GM12892 (cell line): ENCODE measurements at regions not wholly inside any gene's neighbourhood (a gene's known extent, or its start where the extent isn't known, plus 50 kb on each side); places are given as distances from the start of the nearest gene placed in this dataset.

Experiments used
- DNase-seq: peaks from one replicate; pipeline ENCODE4 v3.0.0; 2011; ENCODE audit not compliant: insufficient read length
- FAIRE-seq: peaks from 2 replicates; lab custom pipeline; 2011; peaks lifted over from hg19 to GRCh38; lab: Jason Lieb, UNC
- POLR2A ChIP-seq: IDR thresholded peaks from 2 replicates; pipeline ENCODE4 v1.6.1; 2011; ENCODE audit warnings: low read depth, low read length, control low read depth
- POLR2AphosphoS5 ChIP-seq: IDR thresholded peaks from 2 replicates; pipeline ENCODE4 v1.6.1; 2011; ENCODE audit warnings: low read depth, low read length, control low read depth
- TAF1 ChIP-seq: IDR thresholded peaks from 2 replicates; pipeline ENCODE4 v1.6.1; 2011; ENCODE audit warnings: low read depth, mild to moderate bottlenecking, control low read depth, low read length, borderline replicate concordance

DNA sequence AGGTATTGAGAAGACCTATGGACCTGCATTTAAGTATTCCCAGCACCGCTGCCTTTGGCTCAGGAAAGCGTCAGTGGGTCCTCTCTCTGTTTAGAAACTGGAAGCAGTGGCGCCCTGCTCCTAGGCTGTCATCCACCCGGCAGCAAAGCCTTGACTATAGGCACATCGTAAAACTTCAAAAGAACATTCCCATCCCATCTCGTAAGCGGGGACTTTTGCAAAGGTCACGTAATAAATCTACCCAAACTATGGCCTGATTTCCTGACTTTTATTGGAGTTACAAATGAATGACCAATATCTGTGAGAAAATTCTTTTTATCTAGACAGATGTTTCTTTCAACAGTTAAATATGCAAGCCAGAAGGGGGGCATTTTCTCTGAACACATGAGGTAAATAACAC lies 115.8 kb upstream of the TCERG1L start:
- TF ChIP-seq POLR2A = no peak
- no peak for TF ChIP-seq POLR2AphosphoS5
- no peak for TF ChIP-seq TAF1
- no peak for DNase-seq
- FAIRE-seq = no peak

DNA sequence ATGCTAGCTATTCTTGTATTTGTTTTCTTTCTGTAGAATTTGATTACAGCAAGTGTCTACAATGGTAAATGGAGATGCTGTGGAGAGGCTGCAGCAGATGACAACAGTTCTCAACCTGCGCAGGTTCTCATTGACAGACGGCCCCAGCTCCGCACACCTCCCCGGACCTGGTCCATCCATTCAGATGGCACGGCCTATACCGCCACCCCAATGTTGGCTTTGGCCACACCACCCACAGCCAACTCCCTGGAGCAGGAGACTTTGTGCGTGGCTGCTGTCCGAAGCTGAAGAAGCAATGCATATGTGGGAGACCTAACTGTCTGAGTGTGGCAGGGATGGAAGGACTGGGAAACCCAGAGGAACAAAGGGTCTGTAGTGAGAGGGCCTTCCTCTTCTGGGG lies 116.4 kb upstream of the TCERG1L start:
- DNase-seq (no peak), FAIRE-seq (no peak)
- TF ChIP-seq POLR2A (no peak), TAF1 (no peak), POLR2AphosphoS5 (no peak)

DNA sequence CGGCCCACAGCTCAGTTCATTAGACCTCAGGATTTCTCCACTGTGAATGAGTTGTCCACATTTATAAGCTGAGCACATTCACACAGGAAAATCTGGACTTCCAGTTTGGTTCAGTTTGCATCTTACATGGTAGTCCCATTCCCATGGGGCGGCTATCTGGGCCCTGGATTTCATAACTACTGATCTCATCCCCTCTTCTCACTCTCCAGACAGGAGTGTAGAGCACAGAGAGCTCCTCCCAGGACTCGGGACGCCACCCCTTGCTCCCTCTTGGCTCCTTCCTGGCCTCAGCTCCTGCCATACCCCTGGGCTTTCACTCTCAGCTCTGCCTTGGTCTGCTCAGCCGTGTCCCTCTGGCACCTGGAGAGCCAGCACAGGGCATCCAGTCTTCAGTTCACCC lies 117.6 kb upstream of the TCERG1L start:
- TF ChIP-seq POLR2AphosphoS5 (no peak), TAF1 (no peak), POLR2A (no peak)
- FAIRE-seq = no peak
- no peak for DNase-seq

DNA sequence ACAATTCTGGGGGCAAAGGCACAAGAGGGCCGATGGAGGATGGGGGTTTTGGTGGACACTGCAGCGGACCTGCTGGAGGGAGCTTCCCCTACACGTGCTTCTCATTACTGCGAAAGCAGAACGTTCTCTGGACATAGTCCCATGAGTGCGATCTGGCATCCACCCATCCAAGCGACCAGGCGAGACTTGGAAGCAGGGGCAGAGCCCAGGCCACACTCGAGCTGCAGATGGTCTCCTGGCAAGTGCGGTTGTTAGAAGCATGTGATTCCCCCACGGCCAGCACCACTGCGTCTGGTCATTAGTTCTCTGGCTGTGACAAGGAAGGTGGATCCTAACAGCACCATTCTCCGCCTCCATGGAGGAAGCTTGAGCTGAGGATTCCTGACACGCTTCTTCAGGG lies 118.4 kb upstream of the TCERG1L start:
- DNase-seq = no peak
- no peak for FAIRE-seq
- TF ChIP-seq TAF1 = no peak
- TF ChIP-seq POLR2AphosphoS5 = no peak
- no peak for TF ChIP-seq POLR2A

DNA sequence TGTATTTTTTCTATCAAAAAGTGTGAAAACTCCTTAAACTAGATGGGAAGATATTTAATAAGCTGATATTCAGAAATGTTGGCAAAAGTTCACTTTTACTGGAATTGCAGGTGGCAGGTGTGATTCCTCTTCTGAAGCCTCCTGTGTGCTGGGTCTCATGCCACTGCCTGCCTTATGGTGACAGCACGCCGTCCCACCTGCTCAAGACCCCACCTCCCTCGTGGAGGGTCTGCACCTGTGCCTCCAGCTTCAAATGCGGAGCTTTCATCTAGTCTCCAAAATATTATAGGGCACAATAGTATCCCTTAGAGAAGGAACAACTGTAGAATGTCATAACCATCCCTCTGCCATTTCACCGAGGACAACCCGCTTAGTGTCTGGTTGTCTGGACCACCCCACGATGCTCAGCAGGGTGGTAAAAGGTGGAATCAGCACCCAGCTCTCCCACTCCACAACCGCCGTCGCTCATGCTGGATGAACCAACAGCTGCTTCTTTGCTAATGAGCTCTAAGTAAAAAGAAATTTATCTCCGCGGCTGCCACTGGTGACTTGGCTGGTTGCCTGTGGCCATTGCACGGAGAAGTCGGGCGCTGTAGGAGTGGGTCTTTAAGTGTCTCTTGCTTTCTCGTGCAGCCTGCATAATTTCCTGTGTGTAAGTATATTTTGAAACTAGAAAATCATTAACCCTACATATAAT lies 119.3 kb upstream of the TCERG1L start:
- FAIRE-seq (no peak), DNase-seq (no peak)
- TF ChIP-seq POLR2A = no peak
- TF ChIP-seq POLR2AphosphoS5 = no peak

DNA sequence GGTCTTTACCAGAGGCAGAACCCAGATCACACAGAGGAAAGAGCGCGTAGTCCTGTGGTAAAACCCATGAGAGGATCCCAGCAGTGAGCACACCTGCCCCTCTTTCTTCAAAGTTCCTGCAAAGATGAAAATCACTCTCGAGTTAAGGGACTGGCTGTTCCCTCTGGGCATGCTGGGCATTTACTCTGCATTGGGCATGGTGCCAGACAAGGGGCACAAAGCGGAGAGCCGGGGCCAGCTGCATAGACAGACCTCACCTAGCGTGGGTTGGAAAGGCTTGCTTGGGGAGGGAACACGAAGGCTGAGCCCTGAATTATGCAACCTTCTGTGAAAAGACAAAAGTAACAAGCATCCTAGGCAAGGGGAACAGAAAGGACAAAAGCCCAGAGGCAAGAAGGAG lies 120.0 kb upstream of the TCERG1L start:
- FAIRE-seq = no peak
- no peak for DNase-seq
- TF ChIP-seq POLR2AphosphoS5 = no peak
- TF ChIP-seq TAF1 = no peak
- TF ChIP-seq POLR2A = no peak

DNA sequence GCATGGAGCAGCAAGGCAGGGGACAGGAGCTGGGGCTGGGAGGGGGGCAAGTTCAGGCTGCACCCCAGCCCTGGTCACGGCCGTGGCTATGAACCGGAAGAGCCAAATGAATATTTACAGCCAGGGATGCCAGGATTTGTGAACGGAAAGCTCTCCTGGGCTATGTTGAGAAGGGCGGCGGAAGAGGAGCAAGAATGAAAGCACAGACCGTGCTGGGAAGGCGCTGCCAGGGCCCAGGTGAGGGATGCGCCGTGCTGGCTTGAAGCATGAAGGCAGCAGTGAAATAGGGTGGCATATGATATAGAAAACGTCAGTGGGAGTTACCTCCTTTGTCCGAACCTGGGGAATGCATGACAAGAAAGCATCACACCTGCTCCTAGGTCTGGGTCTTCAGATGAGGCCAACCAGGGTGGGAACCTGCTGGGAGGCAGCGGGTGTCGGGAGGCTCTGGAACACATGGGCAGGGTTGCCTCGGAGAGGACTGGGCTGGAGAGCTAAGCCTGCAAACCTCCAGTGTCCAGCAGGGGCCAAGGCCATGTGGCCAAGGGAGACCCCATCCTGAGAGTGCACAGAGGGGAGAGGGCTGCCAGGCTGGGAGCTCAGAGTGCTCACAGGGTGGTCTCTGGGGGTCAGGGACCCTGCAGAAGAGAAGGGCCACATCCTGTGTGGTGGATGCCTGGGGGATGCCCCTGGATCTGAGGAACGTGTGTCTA lies 120.6 kb upstream of the TCERG1L start:
- no peak for FAIRE-seq
- TF ChIP-seq TAF1 (no peak), POLR2A (no peak), POLR2AphosphoS5 (no peak)
- DNase-seq = no peak

DNA sequence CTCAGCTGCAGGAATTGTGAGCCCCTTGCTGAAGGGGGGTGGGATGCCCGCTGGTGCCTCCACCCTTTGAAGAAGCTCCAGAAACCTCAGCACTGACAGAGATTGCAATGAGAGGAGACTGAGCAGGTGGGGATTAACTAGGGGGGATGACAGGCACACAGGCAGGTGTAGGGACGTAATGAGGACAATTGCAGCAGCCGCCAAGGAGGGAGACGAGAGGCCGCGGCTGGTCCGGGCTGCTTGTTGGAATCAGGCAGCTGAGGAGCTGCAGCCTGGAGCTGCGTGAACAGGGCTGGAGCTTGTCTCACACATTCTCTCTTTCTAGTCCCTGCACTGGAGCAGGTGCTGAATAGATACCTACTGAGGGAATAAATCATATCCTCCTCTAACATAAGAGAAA lies 122.0 kb upstream of the TCERG1L start:
- TF ChIP-seq POLR2AphosphoS5 = no peak
- TF ChIP-seq POLR2A = no peak
- TF ChIP-seq TAF1 = no peak
- FAIRE-seq (no peak), DNase-seq (no peak)

DNA sequence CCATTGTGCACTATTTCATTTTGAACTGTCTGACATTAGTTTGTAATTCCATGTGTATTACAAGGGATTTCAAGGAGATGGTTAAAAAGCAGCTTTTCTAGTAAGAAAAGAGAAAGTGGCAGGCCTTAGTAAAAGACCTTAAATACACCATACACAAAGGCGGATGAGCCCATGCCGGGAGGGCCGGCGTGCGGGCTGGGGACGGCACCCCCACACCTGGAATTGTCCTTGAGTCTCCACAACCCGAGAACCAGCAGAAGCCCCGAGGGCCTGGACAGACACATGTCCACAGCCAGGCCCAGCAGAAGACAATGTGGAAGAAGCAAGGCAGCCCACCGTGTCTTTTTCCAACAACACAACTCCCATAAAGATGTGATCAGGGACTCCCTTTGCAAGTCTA lies 123.7 kb upstream of the TCERG1L start:
- no peak for TF ChIP-seq POLR2A
- no peak for TF ChIP-seq TAF1
- TF ChIP-seq POLR2AphosphoS5 = no peak
- DNase-seq (no peak), FAIRE-seq (no peak)

DNA sequence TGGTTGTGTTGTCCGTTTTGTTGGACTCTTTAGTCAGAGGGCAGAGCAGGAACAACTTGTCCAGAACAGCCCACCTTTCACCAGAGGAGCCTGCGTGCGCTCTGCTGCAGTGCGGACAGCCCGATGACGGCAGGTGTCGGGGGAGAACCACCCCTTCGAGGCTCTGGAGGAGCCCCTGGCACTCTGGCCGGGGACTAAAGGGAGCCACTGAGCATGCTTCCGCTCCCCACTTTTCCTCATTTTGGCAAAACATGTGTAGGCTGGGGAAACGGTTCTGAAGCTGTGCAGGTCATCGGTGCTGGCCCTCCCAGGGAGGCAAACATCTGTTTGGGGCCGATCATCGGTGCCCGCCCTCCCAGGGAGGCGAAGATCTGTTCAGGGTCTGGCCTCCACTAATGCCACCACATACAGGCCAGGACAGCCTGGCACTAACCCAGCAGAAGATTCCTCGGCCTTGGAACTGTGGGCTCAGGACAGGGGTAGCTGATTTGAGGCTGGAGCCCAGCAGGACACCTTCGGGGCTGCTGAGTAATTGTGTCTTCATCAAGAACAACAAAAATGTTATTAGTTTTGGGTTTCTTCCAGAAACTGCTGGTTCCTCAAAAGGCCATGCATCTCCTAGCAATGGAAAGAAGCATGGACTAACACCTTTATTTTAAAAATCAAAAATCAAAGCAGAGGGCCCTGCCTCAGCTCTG lies 124.4 kb upstream of the TCERG1L start:
- no peak for FAIRE-seq
- no peak for DNase-seq
- TF ChIP-seq TAF1 (no peak), POLR2A (no peak), POLR2AphosphoS5 (no peak)

DNA sequence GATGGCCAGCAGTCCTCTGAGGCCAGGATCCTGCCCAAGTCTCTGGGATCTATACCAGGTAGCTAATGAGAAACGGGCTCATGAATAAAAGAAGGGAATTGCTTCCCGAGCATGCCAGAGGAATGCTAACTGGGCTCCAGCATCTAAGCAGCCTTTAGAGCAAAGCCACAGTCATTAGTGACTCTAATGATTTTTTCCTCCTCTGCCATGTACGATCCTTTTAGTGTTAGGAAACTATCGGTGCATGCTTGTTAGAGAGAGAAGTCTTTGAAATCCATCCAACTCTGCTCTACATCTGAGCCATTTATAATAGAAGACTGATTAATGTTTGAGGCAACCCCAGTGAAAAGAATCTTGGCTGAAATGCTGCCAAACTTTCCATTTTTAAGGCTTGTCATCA lies 124.9 kb upstream of the TCERG1L start:
- TF ChIP-seq POLR2A = no peak
- no peak for FAIRE-seq
- DNase-seq = no peak
